Lower leg skin (tissue), 3 donors: ENCODE measurements at regions not wholly inside any gene's neighbourhood (a gene's known extent, or its start where the extent isn't known, plus 50 kb on each side); places are given as distances from the start of the nearest gene placed in this dataset.
"Not testable (repeated sequence)": the region's sequence is repeated elsewhere in the genome, so short reads cannot be mapped to it uniquely, and the experiment has no call there.

ENCODE experiments used
- CTCF ChIP-seq, 3 donors: fragments of 450-650 bp; IDR thresholded peaks; one replicate each; pipeline ENCODE4 v1.5.1; 2016; ENCODE audit warnings: antibody characterized with exemption in 3 of 3, mild to moderate bottlenecking in 3 of 3, moderate library complexity in 2 of 3
- POLR2A ChIP-seq, 2 donors: fragments of 450-650 bp; IDR thresholded peaks; one replicate each; pipeline ENCODE4 v1.6.1; 2016 to 2017; ENCODE audit warnings: antibody characterized with exemption in 2 of 2, mild to moderate bottlenecking in 1 of 2, moderate library complexity in 1 of 2

GRCh38 chr12:75643119-75643518 is 131.7 kb upstream of the KRR1 start:
- not testable (repeated sequence) for TF ChIP-seq POLR2A, CTCF (IDR thresholded peaks at IDR 0.05)
